Fibroblast of the aortic adventitia (primary cell): ENCODE measurements at regions not wholly inside any gene's neighbourhood (a gene's known extent, or its start where the extent isn't known, plus 50 kb on each side); places are given as distances from the start of the nearest gene placed in this dataset.
"Not testable (repeated sequence)": the region's sequence is repeated elsewhere in the genome, so short reads cannot be mapped to it uniquely, and the experiment has no call there.

Source experiments
- DNase-seq: peaks from one replicate; pipeline ENCODE4 v3.0.0-alpha.2; 2010; ENCODE audit warnings: low read depth
- H3K4me3 ChIP-seq: 2 replicates; pipeline ENCODE4 v1.5.1; 2011; ENCODE audit warnings: low read depth, mild to moderate bottlenecking, control low read depth, low read length, moderate library complexity
- TF ChIP-seq, protein P1 (sequence below): IDR thresholded peaks from 2 replicates; pipeline ENCODE4 v1.5.1; 2011; ENCODE audit warnings: mild to moderate bottlenecking, low read length, control low read depth, inconsistent platforms; ENCODE audit not compliant: insufficient read depth

DNA sequence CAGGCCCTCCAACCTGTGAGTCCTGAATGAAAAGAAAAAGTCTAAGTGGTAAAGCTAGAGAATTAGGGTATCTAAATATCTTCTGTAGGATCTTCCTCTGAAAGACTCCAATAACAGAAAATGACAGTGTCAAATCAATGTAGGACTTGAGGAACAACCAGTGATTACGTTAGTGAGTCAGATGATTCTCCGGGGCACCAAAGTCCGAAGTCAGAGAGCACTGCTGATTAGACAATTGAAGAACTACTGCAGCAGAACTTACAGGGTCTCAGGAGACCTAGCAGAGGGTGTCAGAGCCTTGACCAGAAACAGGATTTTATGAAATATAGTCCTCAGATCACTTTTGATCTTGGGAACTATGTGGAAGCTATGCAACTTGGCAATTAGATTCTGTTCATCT lies 605.8 kb downstream of the EPHA3 start:
- TF ChIP-seq, protein P1, sequence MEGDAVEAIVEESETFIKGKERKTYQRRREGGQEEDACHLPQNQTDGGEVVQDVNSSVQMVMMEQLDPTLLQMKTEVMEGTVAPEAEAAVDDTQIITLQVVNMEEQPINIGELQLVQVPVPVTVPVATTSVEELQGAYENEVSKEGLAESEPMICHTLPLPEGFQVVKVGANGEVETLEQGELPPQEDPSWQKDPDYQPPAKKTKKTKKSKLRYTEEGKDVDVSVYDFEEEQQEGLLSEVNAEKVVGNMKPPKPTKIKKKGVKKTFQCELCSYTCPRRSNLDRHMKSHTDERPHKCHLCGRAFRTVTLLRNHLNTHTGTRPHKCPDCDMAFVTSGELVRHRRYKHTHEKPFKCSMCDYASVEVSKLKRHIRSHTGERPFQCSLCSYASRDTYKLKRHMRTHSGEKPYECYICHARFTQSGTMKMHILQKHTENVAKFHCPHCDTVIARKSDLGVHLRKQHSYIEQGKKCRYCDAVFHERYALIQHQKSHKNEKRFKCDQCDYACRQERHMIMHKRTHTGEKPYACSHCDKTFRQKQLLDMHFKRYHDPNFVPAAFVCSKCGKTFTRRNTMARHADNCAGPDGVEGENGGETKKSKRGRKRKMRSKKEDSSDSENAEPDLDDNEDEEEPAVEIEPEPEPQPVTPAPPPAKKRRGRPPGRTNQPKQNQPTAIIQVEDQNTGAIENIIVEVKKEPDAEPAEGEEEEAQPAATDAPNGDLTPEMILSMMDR: no peak
- no peak for DNase-seq
- H3K4me3 ChIP-seq: no peak overlapping the region

DNA sequence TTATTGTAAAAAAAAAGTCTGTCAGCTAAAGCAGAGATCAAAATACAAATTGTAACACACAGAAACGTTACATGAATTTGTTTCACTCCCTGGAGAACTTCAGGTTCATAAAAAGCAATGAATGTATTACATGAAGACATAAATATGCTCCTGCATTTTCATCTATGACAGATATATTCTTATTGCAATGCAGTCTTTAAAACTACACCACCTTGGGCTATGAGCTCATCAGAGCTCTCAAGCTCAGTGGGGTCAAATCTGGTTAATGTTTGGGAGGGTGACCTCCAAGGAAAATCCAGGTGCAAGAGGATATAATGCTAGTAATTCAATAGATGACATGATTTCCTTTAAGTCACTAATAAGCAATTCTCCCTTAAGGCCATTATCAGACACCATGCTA lies 606.8 kb downstream of the EPHA3 start:
- DNase-seq: no peak
- H3K4me3 ChIP-seq: no peak overlapping the region
- TF ChIP-seq, protein P1: no peak

DNA sequence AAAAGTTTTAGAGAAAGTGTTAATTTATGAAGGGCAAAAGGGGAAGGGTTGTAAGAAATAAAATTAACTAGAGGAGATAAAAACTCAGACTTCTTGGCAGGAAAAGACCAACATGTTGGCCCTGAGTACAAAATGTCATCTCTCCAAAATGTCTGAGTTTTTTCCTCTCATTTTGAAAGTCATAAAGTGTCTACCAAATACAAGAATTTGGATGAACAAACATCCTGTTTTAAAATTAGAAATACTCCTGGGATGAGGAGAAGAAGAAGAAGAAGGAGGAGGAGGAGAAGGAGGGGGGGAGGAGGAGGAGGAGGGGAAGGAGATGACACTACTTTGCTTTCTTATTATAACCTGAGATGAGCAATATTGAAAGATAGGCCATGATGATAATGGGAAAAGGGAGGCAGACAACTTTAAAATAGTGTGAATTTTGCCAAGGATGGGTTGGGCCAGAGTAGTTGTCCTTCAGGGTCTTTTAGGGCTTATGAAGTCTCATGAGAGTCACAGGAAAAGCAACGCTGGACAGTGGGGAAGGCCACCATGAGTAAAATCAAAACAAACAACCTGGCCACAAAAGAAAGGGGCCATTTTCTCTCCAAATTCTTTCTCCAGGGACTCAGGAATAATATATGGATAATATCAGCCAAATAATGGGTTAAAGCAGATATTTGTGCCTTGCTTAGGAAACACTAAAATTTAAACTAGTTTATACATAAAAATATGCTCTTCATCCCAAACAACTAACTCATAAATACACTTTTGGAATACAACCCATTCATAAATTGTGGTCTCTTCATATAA lies 632.9 kb downstream of the EPHA3 start:
- no peak for DNase-seq
- no peak overlapping the region for H3K4me3 ChIP-seq
- TF ChIP-seq, protein P1: no peak

DNA sequence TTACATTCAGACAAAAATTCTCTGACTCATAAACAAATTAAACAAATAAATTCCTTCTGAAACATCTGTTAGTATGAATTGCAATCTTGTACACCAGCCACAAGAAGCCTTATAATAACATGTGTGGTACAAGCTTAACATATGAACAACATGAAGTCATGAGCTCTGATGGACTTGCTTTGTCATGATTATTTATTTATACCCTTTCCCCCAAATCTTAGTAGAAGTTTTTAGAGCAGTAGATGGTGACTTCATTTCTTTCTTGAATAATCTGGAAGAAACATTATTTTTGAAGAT lies 633.4 kb downstream of the EPHA3 start:
- no peak overlapping the region for H3K4me3 ChIP-seq
- TF ChIP-seq, protein P1: no peak
- no peak for DNase-seq

DNA sequence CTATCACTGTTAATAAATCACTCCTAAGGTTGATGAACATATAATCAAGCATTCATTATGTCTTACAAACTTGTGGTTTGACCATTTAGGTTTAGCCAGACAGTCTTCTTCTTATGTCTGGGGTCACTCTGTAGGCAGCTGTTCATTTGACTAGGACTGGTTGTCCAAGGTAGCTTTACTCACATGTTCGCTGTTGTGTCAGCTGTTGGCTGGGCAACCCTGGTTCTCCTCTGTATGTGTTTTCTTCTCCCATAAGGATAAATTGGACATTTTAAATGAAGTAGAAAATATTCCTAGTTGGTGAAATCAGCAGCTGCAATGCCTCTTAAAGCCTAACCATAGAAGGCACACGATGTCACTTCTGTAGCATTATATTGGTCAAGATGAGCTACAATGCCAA lies 635.1 kb downstream of the EPHA3 start:
- no peak for DNase-seq
- no peak overlapping the region for H3K4me3 ChIP-seq
- TF ChIP-seq, protein P1: no peak

DNA sequence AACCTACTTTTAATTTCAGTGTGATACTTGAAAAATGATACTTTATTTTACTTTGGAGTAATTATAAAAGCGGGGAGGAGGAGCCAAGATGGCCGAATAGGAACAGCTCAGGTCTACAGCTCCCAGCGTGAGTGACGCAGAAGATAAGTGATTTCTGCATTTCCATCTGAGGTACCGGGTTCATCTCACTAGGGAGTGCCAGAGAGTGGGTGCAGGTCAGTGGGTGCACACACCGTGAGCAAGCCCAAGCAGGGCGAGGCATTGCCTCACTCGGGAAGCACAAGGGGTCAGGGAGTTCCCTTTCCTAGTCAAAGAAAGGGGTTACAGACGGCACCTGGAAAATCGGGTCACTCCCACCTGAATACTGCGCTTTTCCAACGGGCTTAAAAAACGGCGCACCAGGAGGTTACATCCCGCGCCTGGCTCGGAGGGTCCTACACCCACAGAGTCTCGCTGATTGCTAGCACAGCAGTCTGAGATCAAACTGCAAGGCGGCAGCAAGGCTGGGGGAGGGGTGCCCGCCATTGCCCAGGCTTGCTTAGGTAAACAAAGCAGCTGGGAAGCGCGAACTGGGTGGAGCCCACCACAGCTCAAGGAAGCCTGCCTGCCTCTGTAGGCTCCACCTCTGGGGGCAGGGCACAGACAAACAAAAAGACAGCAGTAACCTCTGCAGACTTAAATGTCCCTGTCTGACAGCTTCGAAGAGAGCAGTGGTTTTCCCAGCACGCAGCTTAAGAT lies 640.3 kb downstream of the EPHA3 start:
- H3K4me3 ChIP-seq, DNase-seq: not testable (repeated sequence)

DNA sequence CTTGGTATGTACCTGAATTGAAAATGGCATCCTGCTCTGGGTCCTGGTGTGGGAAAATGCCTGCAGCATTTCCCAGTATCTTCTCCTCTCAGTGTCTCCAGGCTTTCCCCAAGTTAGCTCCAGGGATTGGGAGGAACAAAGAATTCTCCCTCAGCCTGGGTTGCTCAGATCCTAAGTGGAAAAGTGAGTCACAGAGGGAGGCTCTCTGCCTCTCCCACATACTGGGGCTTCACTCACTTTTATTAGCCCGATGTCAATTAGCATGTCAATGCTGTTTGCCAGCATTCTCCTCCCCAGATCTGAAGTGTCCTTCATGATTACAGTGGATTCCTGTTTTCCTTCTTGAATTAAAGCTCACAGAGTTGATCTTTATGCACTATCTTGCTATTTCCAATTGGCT lies 655.0 kb downstream of the EPHA3 start:
- no peak overlapping the region for H3K4me3 ChIP-seq
- no peak for DNase-seq
- TF ChIP-seq, protein P1: no peak
